H1 (cell line): ENCODE measurements at regions not wholly inside any gene's neighbourhood (a gene's known extent, or its start where the extent isn't known, plus 50 kb on each side); places are given as distances from the start of the nearest gene placed in this dataset.

Source experiments
- CTCF ChIA-PET: fragments of 300-600 bp; sonication (Branson Sonifier 250); formaldehyde crosslinking; loops from one replicate; lab custom pipeline; 2021; ENCODE audit not compliant: partially characterized antibody; lab: Charles Lee
- POLR2A ChIA-PET: fragments of 300-600 bp; sonication (Branson Sonifier 250); formaldehyde crosslinking; loops from one replicate; lab custom pipeline; 2021; ENCODE audit warnings: inconsistent platforms; ENCODE audit not compliant: partially characterized antibody; lab: Charles Lee
- DNase-seq, 2 experiments: peaks; one replicate each; pipeline versions ENCODE4 v3.0.0 to v3.0.0-alpha.2; 2010 to 2022; ENCODE audit warnings: low spot score in 2 of 2, low read depth in 1 of 2, mixed read lengths in 1 of 2
- FAIRE-seq: peaks from 2 replicates; lab custom pipeline; 2011; peaks lifted over from hg19 to GRCh38; lab: Jason Lieb, UNC
- H2AFZ ChIP-seq: 2 replicates; pipeline ENCODE4 v1.8.1; 2012; ENCODE audit warnings: low read length, inconsistent platforms
- H2AK5ac ChIP-seq: 2 replicates; pipeline ENCODE4 v1.6.1; 2013; ENCODE audit warnings: low read depth, low read length
- H2BK120ac ChIP-seq: replicated peaks from 2 replicates; pipeline ENCODE3; 2013; ENCODE audit warnings: low read depth, low read length, inconsistent platforms
- H2BK12ac ChIP-seq: 2 replicates; pipeline ENCODE4 v1.6.1; 2013; ENCODE audit warnings: low read depth, low read length
- H2BK15ac ChIP-seq: 2 replicates; pipeline ENCODE4 v1.6.1; 2013; ENCODE audit warnings: low read length
- H2BK20ac ChIP-seq: 2 replicates; pipeline ENCODE4 v1.6.1; 2013; ENCODE audit warnings: low read length
- H2BK5ac ChIP-seq: 2 replicates; pipeline ENCODE4 v1.6.1; 2013; ENCODE audit warnings: low read depth, low read length
- H3K14ac ChIP-seq: 2 replicates; pipeline ENCODE4 v1.6.1; 2013; ENCODE audit warnings: inconsistent platforms; ENCODE audit not compliant: insufficient read length
- H3K18ac ChIP-seq: 2 replicates; pipeline ENCODE4 v1.6.1; 2013; ENCODE audit warnings: low read length; ENCODE audit errors: extremely low read depth
- H3K23ac ChIP-seq: 2 replicates; pipeline ENCODE4 v1.6.1; 2013; ENCODE audit warnings: inconsistent platforms; ENCODE audit not compliant: insufficient read length
- H3K23me2 ChIP-seq: 2 replicates; pipeline ENCODE4 v1.6.1; 2013; ENCODE audit warnings: low read depth, low read length
- H3K27ac ChIP-seq: 2 replicates; pipeline ENCODE4 v1.6.1; 2011; ENCODE audit warnings: low read depth, low read length, inconsistent platforms
- H3K27me3 ChIP-seq, 4 experiments: replicated peaks in 1 of 4; 1 replicate in 1 of 4; 2 replicates in 3 of 4; pipeline versions ENCODE4 v1.6.1 to v1.8.1; 2011 to 2013; ENCODE audit warnings: low read length in 3 of 4, mild to moderate bottlenecking in 3 of 4, inconsistent platforms in 2 of 4, mixed read lengths in 2 of 4, moderate library complexity in 1 of 4; ENCODE audit not compliant: control insufficient read depth in 3 of 4, insufficient read depth in 3 of 4; ENCODE audit errors: extremely low read depth in 1 of 4
- H3K36me3 ChIP-seq, 4 experiments: 2 replicates each; pipeline versions ENCODE4 v1.6.1 to v1.8.1; 2011 to 2013; ENCODE audit warnings: mild to moderate bottlenecking in 4 of 4, low read length in 3 of 4, moderate library complexity in 2 of 4, control low read depth in 1 of 4, inconsistent platforms in 1 of 4; ENCODE audit not compliant: insufficient read depth in 4 of 4, control insufficient read depth in 2 of 4
- H3K4ac ChIP-seq: replicated peaks from 2 replicates; pipeline ENCODE3; 2013; ENCODE audit warnings: low read length, low read depth, mixed read lengths, inconsistent platforms; ENCODE audit not compliant: insufficient read length
- H3K4me1 ChIP-seq, 4 experiments: replicated peaks in 1 of 4; 1 replicate in 1 of 4; 2 replicates in 3 of 4; pipeline versions ENCODE4 v1.6.1 to v1.8.1; 2011 to 2013; ENCODE audit warnings: low read length in 3 of 4, inconsistent platforms in 2 of 4, mixed read lengths in 1 of 4; ENCODE audit not compliant: insufficient read depth in 4 of 4, control insufficient read depth in 3 of 4
- H3K4me2 ChIP-seq, 2 experiments: 2 replicates each; pipeline versions ENCODE4 v1.6.1 to v1.8.1; 2011 to 2013; ENCODE audit warnings: low read depth in 2 of 2, low read length in 2 of 2, control low read depth in 1 of 2, inconsistent platforms in 1 of 2, mild to moderate bottlenecking in 1 of 2; ENCODE audit not compliant: insufficient read depth in 1 of 2
- H3K4me3 ChIP-seq, 4 experiments: fragments of 200-600, 300-600 bp in 1 of 4; sonication (generic), shearing (Covaris generic), sonication (Bioruptor Twin) in 1 of 4; 2 replicates each; pipeline versions ENCODE4 v1.5.1 to v1.8.1; 2011 to 2016; ENCODE audit warnings: low read length in 4 of 4, low read depth in 3 of 4, control low read depth in 2 of 4, inconsistent platforms in 2 of 4, mild to moderate bottlenecking in 2 of 4, mixed read lengths in 1 of 4, moderate library complexity in 1 of 4; ENCODE audit not compliant: insufficient read depth in 2 of 4; ENCODE audit errors: extremely low read depth in 1 of 4
- H3K56ac ChIP-seq: replicated peaks from 2 replicates; pipeline ENCODE3; 2013; ENCODE audit warnings: low read depth, mild to moderate bottlenecking, mixed read lengths, low read length, inconsistent platforms; ENCODE audit not compliant: insufficient read length
- H3K79me1 ChIP-seq: 2 replicates; pipeline ENCODE4 v1.6.1; 2013; ENCODE audit warnings: low read depth, low read length, control low read depth
- H3K79me2 ChIP-seq, 2 experiments: 2 replicates each; pipeline versions ENCODE4 v1.6.1 to v1.8.1; 2012 to 2013; ENCODE audit warnings: low read length in 2 of 2, mild to moderate bottlenecking in 2 of 2, inconsistent platforms in 1 of 2; ENCODE audit not compliant: insufficient read depth in 2 of 2, control insufficient read depth in 1 of 2
- H3K9ac ChIP-seq, 4 experiments: replicated peaks in 1 of 4; 1 replicate in 1 of 4; 2 replicates in 3 of 4; pipeline versions ENCODE4 v1.6.1 to v1.8.1; 2011 to 2013; ENCODE audit warnings: low read depth in 3 of 4, low read length in 3 of 4, control low read depth in 2 of 4, mild to moderate bottlenecking in 2 of 4, moderate library complexity in 2 of 4, inconsistent platforms in 1 of 4; ENCODE audit errors: extremely low read depth in 1 of 4
- H3K9me3 ChIP-seq, 2 experiments: 2 replicates each; pipeline versions ENCODE4 v1.6.1 to v1.8.1; 2012 to 2013; ENCODE audit warnings: mild to moderate bottlenecking in 2 of 2, moderate library complexity in 2 of 2, control low read depth in 1 of 2, inconsistent platforms in 1 of 2, low read depth in 1 of 2, low read length in 1 of 2, mixed read lengths in 1 of 2; ENCODE audit not compliant: insufficient read depth in 2 of 2
- H4K20me1 ChIP-seq, 2 experiments: replicated peaks in 1 of 2; 2 replicates each; pipeline versions ENCODE3 to v1.8.1; 2011 to 2013; ENCODE audit warnings: inconsistent platforms in 2 of 2, low read length in 2 of 2, mild to moderate bottlenecking in 1 of 2; ENCODE audit not compliant: insufficient read depth in 2 of 2, control insufficient read depth in 1 of 2
- H4K5ac ChIP-seq: 2 replicates; pipeline ENCODE4 v1.6.1; 2013; ENCODE audit warnings: low read length, low read depth, mixed read lengths, inconsistent platforms; ENCODE audit not compliant: insufficient read length
- H4K8ac ChIP-seq: 2 replicates; pipeline ENCODE4 v1.8.0; 2013; ENCODE audit warnings: mild to moderate bottlenecking, moderate library complexity, low read length, inconsistent platforms; ENCODE audit not compliant: insufficient read depth; ENCODE audit errors: extremely low read depth
- H4K91ac ChIP-seq: replicated peaks from 2 replicates; pipeline ENCODE3; 2013; ENCODE audit warnings: low read length, mixed read lengths, inconsistent platforms; ENCODE audit not compliant: insufficient read length
- CTCF ChIP-seq, 3 experiments: IDR thresholded peaks; 1 replicate in 2 of 3; 2 replicates in 1 of 3; pipeline versions ENCODE4 v1.5.1 to v1.6.1; 2011; ENCODE audit warnings: low read length in 3 of 3, mild to moderate bottlenecking in 3 of 3, inconsistent platforms in 2 of 3, low read depth in 1 of 3, moderate library complexity in 1 of 3; ENCODE audit not compliant: insufficient read depth in 1 of 3; ENCODE audit errors: control extremely low read depth in 1 of 3
- KDM4A ChIP-seq: IDR thresholded peaks from one replicate; pipeline ENCODE4 v1.7.1; 2012; ENCODE audit warnings: low read depth, mild to moderate bottlenecking, moderate library complexity, low read length, inconsistent platforms; ENCODE audit not compliant: severe bottlenecking
- MAFK ChIP-seq: IDR thresholded peaks from 2 replicates; pipeline ENCODE4 v1.6.1; 2012; ENCODE audit warnings: low read depth, mild to moderate bottlenecking, improper control_type of control experiment, low read length
- NANOG ChIP-seq: IDR thresholded peaks from 2 replicates; pipeline ENCODE4 v1.6.1; 2011; ENCODE audit warnings: low read length, low read depth, mild to moderate bottlenecking, inconsistent platforms; ENCODE audit not compliant: insufficient read depth, poor library complexity, severe bottlenecking
- PHF8 ChIP-seq: fragments of 200-600 bp; sonication (generic); conservative IDR thresholded peaks from 2 replicates; pipeline ENCODE4 v1.7.1; 2012; ENCODE audit warnings: low read depth, mild to moderate bottlenecking, inconsistent platforms, low read length, moderate library complexity
- POLR2AphosphoS5 ChIP-seq: IDR thresholded peaks from 2 replicates; pipeline ENCODE4 v1.6.1; 2011; ENCODE audit warnings: low read depth, low read length
- RAD21 ChIP-seq, 2 experiments: IDR thresholded peaks in 1 of 2; conservative IDR thresholded peaks in 1 of 2; 2 replicates each; pipeline ENCODE4 v1.6.1; 2011; ENCODE audit warnings: low read depth in 2 of 2, low read length in 2 of 2, improper control_type of control experiment in 1 of 2, inconsistent platforms in 1 of 2, mild to moderate bottlenecking in 1 of 2, moderate library complexity in 1 of 2
- TAF7 ChIP-seq: optimal IDR thresholded peaks from 2 replicates; pipeline ENCODE3; 2011; ENCODE audit warnings: low read depth, mild to moderate bottlenecking, inconsistent platforms, low read length, moderate library complexity, borderline replicate concordance
- WGBS, 2 experiments: shearing (Covaris generic) in 1 of 2; methylation state at CpG; one replicate each; pipeline versions ENCODE4 v1.1.6 to v1.1.7; 2013 to 2015; ENCODE audit warnings: low lambda C conversion rate in 2 of 2, mixed read lengths in 2 of 2, inconsistent platforms in 1 of 2, low coverage in 1 of 2, missing lambda C conversion rate in 1 of 2; ENCODE audit not compliant: insufficient replicate concordance in 2 of 2, insufficient coverage in 1 of 2, insufficient read length in 1 of 2; ENCODE audit errors: extremely low coverage in 1 of 2, missing lambda C conversion rate in 1 of 2; 5-methylcytosine and 5-hydroxymethylcytosine counted together

DNA sequence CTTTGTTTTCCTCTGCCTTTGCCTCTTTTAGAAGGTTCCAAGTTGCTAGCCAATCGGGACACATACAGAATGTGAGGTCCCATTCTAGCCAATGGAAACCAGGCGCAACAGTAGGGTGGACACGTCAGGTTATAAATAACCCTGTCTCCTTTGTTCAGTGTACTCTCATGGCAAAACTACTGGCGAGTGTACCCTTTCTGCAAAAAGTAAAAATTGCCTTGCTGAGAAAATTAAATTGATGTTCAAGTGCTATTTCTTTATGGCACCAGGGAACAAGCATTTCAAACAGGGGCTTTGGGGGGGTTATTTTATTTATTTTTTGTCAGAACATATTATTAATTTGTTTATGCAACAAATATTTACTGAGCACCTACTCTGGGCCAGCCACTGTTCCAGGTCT is 123.6 kb upstream of the SRSF6 start:
- Histone ChIP-seq H3K27me3 (no peaks in the 10 kb centered on the region), H2BK5ac (no peak overlapping the region), H3K4ac (no peak overlapping the region), H4K5ac (no peak overlapping the region), H3K18ac (no peak overlapping the region), H4K8ac (no peak overlapping the region), H3K23ac (no peak overlapping the region), H4K91ac (no peak overlapping the region), H2AK5ac (no peak overlapping the region), H3K4me3 (no peak overlapping the region), H3K9me3 (peaks cover under 1 to 8% of the 10 kb centered on the region in 2 experiments; a peak in 3 of 4 replicates), H3K4me2 (no peak overlapping the region), H3K27ac (no peak overlapping the region), H3K4me1 (no peaks in the 10 kb centered on the region), H3K79me1 (no peaks in the 10 kb centered on the region), H2BK20ac (no peak overlapping the region), H3K56ac (no peak overlapping the region), H3K23me2 (no peaks in the 10 kb centered on the region), H3K79me2 (no peaks in the 10 kb centered on the region), H2BK15ac (no peak overlapping the region), H3K14ac (no peak overlapping the region), H2AFZ (no peak overlapping the region), H3K36me3 (no peaks in the 10 kb centered on the region), H2BK120ac (no peak overlapping the region), H2BK12ac (no peak overlapping the region), H3K9ac (no peak overlapping the region), H4K20me1 (no peaks in the 10 kb centered on the region)
- DNase-seq = no peak
- WGBS, 2 experiments = 79% methylated on average over 4 of the region's 4 CpGs; no CpG with 5 or more reads in 1 of the 2 experiments
- ChIA-PET POLR2A (no interaction called here), CTCF (interaction anchor here (1.4 kb wide), 1 partner anchor 12 kb away, joined by 3 read pairs; no protein-coding TSS in a partner anchor)
- FAIRE-seq = no peak
- TF ChIP-seq CTCF (IDR thresholded peaks at IDR 0.05; ENCODE audit: control extremely low read depth in 1 of 3, insufficient read depth in 1 of 3, low read depth in 1 of 3, low read length in 3 of 3) (no peak), PHF8 (no peak), POLR2AphosphoS5 (no peak), NANOG (no peak), MAFK (no peak), TAF7 (no peak), RAD21 (IDR thresholded peaks at IDR 0.05 in 1 of 2, conservative IDR thresholded peaks at IDR 0.05 in 1 of 2; ENCODE audit: low read depth in 2 of 2, low read length in 2 of 2) (no peak), KDM4A (no peak)
